Activated CD8-positive, alpha-beta memory T cell treated with anti-CD3 and anti-CD28 coated beads for 48 hours (primary cell): ENCODE measurements at regions not wholly inside any gene's neighbourhood (a gene's known extent, or its start where the extent isn't known, plus 50 kb on each side); places are given as distances from the start of the nearest gene placed in this dataset.
"Not testable (repeated sequence)": the region's sequence is repeated elsewhere in the genome, so short reads cannot be mapped to it uniquely, and the experiment has no call there.

Source experiments
- DNase-seq, 3 experiments: peaks; one replicate each; pipeline ENCODE4 v3.0.0-alpha.2; 2020; ENCODE audit warnings: low read depth in 2 of 3, low spot score in 2 of 3

GRCh38 chr11:67940440-67940839 is 63.5 kb downstream of the UNC93B1 start:
- not testable (repeated sequence) for DNase-seq

- DNase-seq, result not testable (repeated sequence)
Measured at GRCh38 chr11:67938964-67939363, 64.9 kb downstream of the UNC93B1 start.

- not testable (repeated sequence) for DNase-seq
Measured at GRCh38 chr11:67938371-67938770, 65.5 kb downstream of the UNC93B1 start.

GRCh38 chr11:67923565-67923964 is 80.3 kb downstream of the UNC93B1 start:
- DNase-seq, result not testable (repeated sequence)

GRCh38 chr11:67920546-67920945 is 83.4 kb downstream of the UNC93B1 start:
- DNase-seq, result peak in 1 of 3 experiments; percentile 11

GRCh38 chr11:67912184-67912583 is 91.7 kb downstream of the UNC93B1 start:
- not testable (repeated sequence) for DNase-seq

GRCh38 chr11:67911211-67911610 is 92.7 kb downstream of the UNC93B1 start:
- DNase-seq, result not testable (repeated sequence)

GRCh38 chr11:67910803-67911202 is 93.1 kb downstream of the UNC93B1 start:
- DNase-seq, result not testable (repeated sequence)

- DNase-seq, result not testable (repeated sequence)
Measured at GRCh38 chr11:67906969-67907368, 96.9 kb downstream of the UNC93B1 start.

GRCh38 chr11:67899462-67899861 is 104.4 kb downstream of the UNC93B1 start:
- DNase-seq, result not testable (repeated sequence)

GRCh38 chr11:67893487-67893886 is 110.4 kb downstream of the UNC93B1 start:
- not testable (repeated sequence) for DNase-seq

- not testable (repeated sequence) for DNase-seq
Measured at GRCh38 chr11:67889646-67890045, 114.3 kb downstream of the UNC93B1 start.

GRCh38 chr11:67888056-67888455 is 115.8 kb downstream of the UNC93B1 start:
- DNase-seq, result not testable (repeated sequence)

GRCh38 chr11:67886672-67887071 is 117.2 kb downstream of the UNC93B1 start:
- DNase-seq, result not testable (repeated sequence)

- not testable (repeated sequence) for DNase-seq
Measured at GRCh38 chr11:67886207-67886606, 117.7 kb downstream of the UNC93B1 start.

- DNase-seq, result not testable (repeated sequence)
Measured at GRCh38 chr11:67885574-67885973, 118.3 kb downstream of the UNC93B1 start.

- not testable (repeated sequence) for DNase-seq
Measured at GRCh38 chr11:67884761-67885558, 118.9 kb downstream of the UNC93B1 start.

GRCh38 chr11:67884073-67884757 is 119.7 kb downstream of the UNC93B1 start:
- DNase-seq, result not testable (repeated sequence)

- not testable (repeated sequence) for DNase-seq
Measured at GRCh38 chr11:67882304-67882703, 121.6 kb downstream of the UNC93B1 start.

GRCh38 chr11:67881836-67882235 is 122.1 kb downstream of the UNC93B1 start:
- not testable (repeated sequence) for DNase-seq

- not testable (repeated sequence) for DNase-seq
Measured at GRCh38 chr11:67880594-67881196, 123.2 kb downstream of the UNC93B1 start.

- DNase-seq, result not testable (repeated sequence)
Measured at GRCh38 chr11:67878666-67879065, 125.2 kb downstream of the UNC93B1 start.
